Right atrium auricular region (tissue), 2 donors: ENCODE measurements at regions not wholly inside any gene's neighbourhood (a gene's known extent, or its start where the extent isn't known, plus 50 kb on each side); places are given as distances from the start of the nearest gene placed in this dataset.
A peak's percentile ranks its signal among the peaks of the same experiment; 100 is the strongest.

Source experiments
- DNase-seq: peaks from one replicate; pipeline ENCODE4 v3.0.0-alpha.2; 2019; ENCODE audit warnings: low spot score
- H3K27ac ChIP-seq, 2 donors: fragments of 200-600 bp; sonication (generic); 1 replicate in 1 of 2; 2 replicates in 1 of 2; pipeline ENCODE4 v1.5.1; 2016 to 2019
- H3K27me3 ChIP-seq, 2 donors: fragments of 200-600 bp; sonication (generic); one replicate each; pipeline versions ENCODE4 v1.5.1 to v1.6.0; 2017 to 2019
- H3K36me3 ChIP-seq: fragments of 200-600 bp; sonication (generic); one replicate; pipeline ENCODE4 v1.5.1; 2016
- H3K4me1 ChIP-seq, 2 donors: fragments of 200-600 bp; sonication (generic); one replicate each; pipeline versions ENCODE4 v1.5.1 to v1.6.0; 2017 to 2019
- H3K4me3 ChIP-seq, 2 donors: fragments of 200-600 bp; sonication (generic); 1 replicate in 1 of 2; 2 replicates in 1 of 2; pipeline ENCODE4 v1.5.1; 2017 to 2019; ENCODE audit warnings: mild to moderate bottlenecking in 1 of 2, moderate library complexity in 1 of 2
- H3K9me3 ChIP-seq, 2 donors: fragments of 200-600 bp; sonication (generic); one replicate each; pipeline ENCODE4 v1.5.1; 2019
- TF ChIP-seq, protein P1 (sequence below), 2 donors: fragments of 200-600 bp; sonication (generic); IDR thresholded peaks; one replicate each; pipeline ENCODE4 v1.5.1; 2019; ENCODE audit warnings: antibody characterized with exemption in 2 of 2

DNA sequence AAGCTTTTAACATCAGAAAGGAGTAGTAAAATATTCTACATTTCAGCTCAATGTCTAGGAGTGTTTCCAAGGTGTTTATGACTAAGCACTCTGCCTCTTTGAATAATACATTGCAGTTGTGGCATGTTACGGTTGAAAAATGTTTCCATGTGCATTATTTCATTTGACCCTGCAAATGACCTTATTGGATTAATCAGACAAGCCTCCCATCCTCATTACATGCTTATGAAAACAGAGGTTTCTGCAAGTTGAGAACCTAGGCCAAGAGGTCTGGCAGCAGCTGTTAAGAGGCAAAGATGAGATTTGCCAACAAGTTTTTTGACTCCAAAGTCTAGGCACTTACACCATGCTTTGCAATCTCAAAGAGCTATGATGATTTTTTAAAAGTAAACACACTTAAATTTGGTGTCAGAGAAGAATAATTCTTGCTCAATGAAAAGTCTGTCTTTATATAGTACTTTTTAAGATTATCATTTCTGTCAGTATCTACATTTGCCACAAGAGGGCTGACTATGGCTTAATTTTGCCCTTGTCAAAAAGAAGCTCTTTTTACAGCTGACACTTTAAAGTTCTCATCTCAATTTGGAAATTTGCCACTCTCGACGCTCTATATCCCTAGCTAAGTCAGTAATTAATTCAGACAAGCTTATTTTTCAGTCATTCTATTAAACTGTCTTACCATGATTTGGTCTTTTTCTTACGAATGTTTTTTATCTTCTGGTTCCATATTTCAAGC is 260.6 kb downstream of the PAX3 start:
- H3K36me3 ChIP-seq, result no peaks in the 10 kb centered on the region
- TF ChIP-seq, protein P1, sequence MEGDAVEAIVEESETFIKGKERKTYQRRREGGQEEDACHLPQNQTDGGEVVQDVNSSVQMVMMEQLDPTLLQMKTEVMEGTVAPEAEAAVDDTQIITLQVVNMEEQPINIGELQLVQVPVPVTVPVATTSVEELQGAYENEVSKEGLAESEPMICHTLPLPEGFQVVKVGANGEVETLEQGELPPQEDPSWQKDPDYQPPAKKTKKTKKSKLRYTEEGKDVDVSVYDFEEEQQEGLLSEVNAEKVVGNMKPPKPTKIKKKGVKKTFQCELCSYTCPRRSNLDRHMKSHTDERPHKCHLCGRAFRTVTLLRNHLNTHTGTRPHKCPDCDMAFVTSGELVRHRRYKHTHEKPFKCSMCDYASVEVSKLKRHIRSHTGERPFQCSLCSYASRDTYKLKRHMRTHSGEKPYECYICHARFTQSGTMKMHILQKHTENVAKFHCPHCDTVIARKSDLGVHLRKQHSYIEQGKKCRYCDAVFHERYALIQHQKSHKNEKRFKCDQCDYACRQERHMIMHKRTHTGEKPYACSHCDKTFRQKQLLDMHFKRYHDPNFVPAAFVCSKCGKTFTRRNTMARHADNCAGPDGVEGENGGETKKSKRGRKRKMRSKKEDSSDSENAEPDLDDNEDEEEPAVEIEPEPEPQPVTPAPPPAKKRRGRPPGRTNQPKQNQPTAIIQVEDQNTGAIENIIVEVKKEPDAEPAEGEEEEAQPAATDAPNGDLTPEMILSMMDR (IDR thresholded peaks at IDR 0.05), result peak in 1 of 2 donors; percentile 50
- no peak overlapping the region for H3K4me3 ChIP-seq
- DNase-seq, result no peak
- no peaks in the 10 kb centered on the region for H3K4me1 ChIP-seq
- H3K27ac ChIP-seq, result no peak overlapping the region
- H3K9me3 ChIP-seq, result no peaks in the 10 kb centered on the region
- no peaks in the 10 kb centered on the region for H3K27me3 ChIP-seq

GRCh38 chr2:222037211-222037610 is 261.6 kb downstream of the PAX3 start:
- DNase-seq, result no peak
- Histone ChIP-seq H3K4me3 (no peak overlapping the region), H3K27me3 (no peaks in the 10 kb centered on the region), H3K36me3 (no peaks in the 10 kb centered on the region), H3K27ac (no peak overlapping the region), H3K4me1 (no peaks in the 10 kb centered on the region), H3K9me3 (no peaks in the 10 kb centered on the region)
- TF ChIP-seq, protein P1 (IDR thresholded peaks at IDR 0.05), result no peak

DNA sequence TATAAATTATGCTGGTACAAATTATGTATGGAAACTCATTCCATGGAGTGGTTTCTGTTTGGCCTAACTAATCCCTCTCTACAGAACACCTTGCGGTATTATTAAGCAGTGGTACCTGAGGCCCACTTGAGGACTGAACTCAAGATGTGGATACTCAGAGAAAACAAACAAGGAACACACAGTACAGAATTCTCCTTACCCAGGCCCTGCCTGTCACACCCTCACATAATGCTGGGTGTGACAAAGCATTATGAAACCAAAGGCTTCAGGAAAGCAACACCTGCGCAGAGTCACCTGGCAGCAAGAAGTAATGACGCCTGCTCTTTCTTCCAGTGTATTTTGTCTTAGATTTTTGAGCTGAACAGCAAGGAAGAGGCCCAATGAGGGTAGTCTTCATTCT is 264.7 kb downstream of the PAX3 start:
- Histone ChIP-seq H3K27ac (no peak overlapping the region), H3K36me3 (no peaks in the 10 kb centered on the region), H3K27me3 (no peaks in the 10 kb centered on the region), H3K9me3 (no peaks in the 10 kb centered on the region), H3K4me3 (no peak overlapping the region), H3K4me1 (no peaks in the 10 kb centered on the region)
- TF ChIP-seq, protein P1 (IDR thresholded peaks at IDR 0.05), result no peak
- DNase-seq, result no peak

DNA sequence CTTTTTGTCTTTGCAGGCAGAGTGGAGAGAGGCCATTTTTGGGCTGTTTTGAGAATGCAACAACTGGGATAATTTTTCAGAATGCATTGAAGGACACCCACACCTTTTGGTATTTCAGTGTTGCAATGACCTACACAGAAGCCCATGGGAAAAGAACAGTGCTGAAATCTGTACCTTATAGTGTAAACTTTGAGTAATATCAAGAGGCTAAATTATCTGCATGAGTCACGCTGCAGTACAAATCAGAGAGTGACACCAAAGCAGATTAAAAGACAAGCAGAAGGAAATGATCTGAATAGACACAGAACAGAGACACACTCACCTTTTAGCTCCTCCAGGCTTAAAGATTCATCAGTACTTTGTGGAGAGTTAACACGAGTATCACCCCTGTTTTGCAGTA is 265.3 kb downstream of the PAX3 start:
- Histone ChIP-seq H3K27me3 (no peaks in the 10 kb centered on the region), H3K4me3 (no peak overlapping the region), H3K9me3 (no peaks in the 10 kb centered on the region), H3K36me3 (no peaks in the 10 kb centered on the region), H3K27ac (no peak overlapping the region), H3K4me1 (no peaks in the 10 kb centered on the region)
- TF ChIP-seq, protein P1 (IDR thresholded peaks at IDR 0.05), result no peak
- no peak for DNase-seq

- no peaks in the 10 kb centered on the region for H3K9me3 ChIP-seq
- TF ChIP-seq, protein P1 (IDR thresholded peaks at IDR 0.05), result no peak
- no peaks in the 10 kb centered on the region for H3K36me3 ChIP-seq
- no peaks in the 10 kb centered on the region for H3K4me1 ChIP-seq
- H3K4me3 ChIP-seq, result no peak overlapping the region
- H3K27me3 ChIP-seq, result no peaks in the 10 kb centered on the region
- no peak overlapping the region for H3K27ac ChIP-seq
- DNase-seq, result no peak
Observed at GRCh38 chr2:222025881-222026271, 272.9 kb downstream of the PAX3 start.
